Gastroesophageal sphincter (tissue), 3 donors: ENCODE measurements at regions not wholly inside any gene's neighbourhood (a gene's known extent, or its start where the extent isn't known, plus 50 kb on each side); places are given as distances from the start of the nearest gene placed in this dataset.

Experiments used
- CTCF ChIP-seq, 4 experiments: fragments of 200-600 bp in 2 of 4; fragments of 450-650 bp in 2 of 4; sonication (generic) in 1 of 4; IDR thresholded peaks; one replicate each; pipeline ENCODE4 v1.5.1; 2017 to 2019; ENCODE audit warnings: antibody characterized with exemption in 4 of 4, mild to moderate bottlenecking in 2 of 4, moderate library complexity in 2 of 4
- POLR2A ChIP-seq, 2 donors: fragments of 450-650 bp; IDR thresholded peaks; one replicate each; pipeline ENCODE4 v1.6.1; 2017; ENCODE audit warnings: antibody characterized with exemption in 2 of 2, mild to moderate bottlenecking in 2 of 2, moderate library complexity in 1 of 2
- POLR2AphosphoS5 ChIP-seq: sonication (generic); formaldehyde crosslinking; IDR thresholded peaks from one replicate; pipeline ENCODE4 v1.6.1; 2017; ENCODE audit warnings: antibody characterized with exemption

- no peak for TF ChIP-seq POLR2AphosphoS5
- no peak for TF ChIP-seq CTCF (IDR thresholded peaks at IDR 0.05)
- TF ChIP-seq POLR2A (IDR thresholded peaks at IDR 0.05): no peak
These were observed 809.6 kb downstream of the CDH11 start for GRCh38 chr16:64312292-64312691.
